Kidney (tissue), 13 donors: ENCODE measurements at regions not wholly inside any gene's neighbourhood (a gene's known extent, or its start where the extent isn't known, plus 50 kb on each side); places are given as distances from the start of the nearest gene placed in this dataset.
A peak's percentile ranks its signal among the peaks of the same experiment; 100 is the strongest.

Experiments
- DNase-seq, 5 donors: peaks; one replicate each; pipeline ENCODE4 v3.0.0-alpha.2; 2013 to 2020
- FAIRE-seq: peaks from 2 replicates; lab custom pipeline; 2012; peaks lifted over from hg19 to GRCh38; lab: Jason Lieb, UNC
- H3K27ac ChIP-seq, 2 donors: one replicate each; pipeline ENCODE4 v1.7.0; 2013; ENCODE audit warnings: low read depth in 2 of 2, low read length in 2 of 2, inconsistent platforms in 1 of 2
- H3K27me3 ChIP-seq: one replicate; pipeline ENCODE4 v1.7.1; 2013; ENCODE audit warnings: low read length, inconsistent platforms; ENCODE audit not compliant: control insufficient read depth, insufficient read depth
- H3K36me3 ChIP-seq, 3 donors: one replicate each; pipeline versions ENCODE4 v1.7.0 to v1.7.1; 2013; ENCODE audit warnings: low read length in 3 of 3, control low read depth in 1 of 3, inconsistent platforms in 1 of 3; ENCODE audit not compliant: insufficient read depth in 3 of 3, control insufficient read depth in 2 of 3
- H3K4me1 ChIP-seq, 3 donors: one replicate each; pipeline versions ENCODE4 v1.7.0 to v1.7.1; 2013; ENCODE audit warnings: low read length in 3 of 3, inconsistent platforms in 1 of 3, low read depth in 1 of 3; ENCODE audit not compliant: control insufficient read depth in 2 of 3, insufficient read depth in 2 of 3
- H3K4me3 ChIP-seq, 3 donors: one replicate each; pipeline versions ENCODE4 v1.7.0 to v1.8.1; 2013; ENCODE audit warnings: low read length in 3 of 3, control low read depth in 1 of 3, inconsistent platforms in 1 of 3
- H3K9ac ChIP-seq, 3 donors: one replicate each; pipeline versions ENCODE4 v1.7.0 to v1.7.1; 2013; ENCODE audit warnings: low read length in 3 of 3, control low read depth in 1 of 3, inconsistent platforms in 1 of 3
- H3K9me3 ChIP-seq, 3 donors: one replicate each; pipeline versions ENCODE4 v1.7.0 to v1.7.1; 2013; ENCODE audit warnings: low read length in 3 of 3, control low read depth in 1 of 3, inconsistent platforms in 1 of 3; ENCODE audit not compliant: control insufficient read depth in 2 of 3, insufficient read depth in 1 of 3
- intact Hi-C: fragments of 100-400 bp; cut with DNase I; formaldehyde crosslinking; loops from one replicate; pipeline ENCODE4 v1.11.1; 2022
- TF ChIP-seq, protein P1 (sequence below): IDR thresholded peaks from 3 replicates; pipeline ENCODE4 v1.5.1; 2012; ENCODE audit warnings: mild to moderate bottlenecking, moderate library complexity, borderline replicate concordance; ENCODE audit not compliant: insufficient read depth; ENCODE audit errors: extremely low read depth
- donor health status: control.
- donor health status: control.
- donor health status: control.
- donor health status: control.
- donor health status: control.
- donor health status: DM: yes; HTN: yes; CAD: no.
- donor health status: Normal renal cell carcinoma (clear cell type).

DNA sequence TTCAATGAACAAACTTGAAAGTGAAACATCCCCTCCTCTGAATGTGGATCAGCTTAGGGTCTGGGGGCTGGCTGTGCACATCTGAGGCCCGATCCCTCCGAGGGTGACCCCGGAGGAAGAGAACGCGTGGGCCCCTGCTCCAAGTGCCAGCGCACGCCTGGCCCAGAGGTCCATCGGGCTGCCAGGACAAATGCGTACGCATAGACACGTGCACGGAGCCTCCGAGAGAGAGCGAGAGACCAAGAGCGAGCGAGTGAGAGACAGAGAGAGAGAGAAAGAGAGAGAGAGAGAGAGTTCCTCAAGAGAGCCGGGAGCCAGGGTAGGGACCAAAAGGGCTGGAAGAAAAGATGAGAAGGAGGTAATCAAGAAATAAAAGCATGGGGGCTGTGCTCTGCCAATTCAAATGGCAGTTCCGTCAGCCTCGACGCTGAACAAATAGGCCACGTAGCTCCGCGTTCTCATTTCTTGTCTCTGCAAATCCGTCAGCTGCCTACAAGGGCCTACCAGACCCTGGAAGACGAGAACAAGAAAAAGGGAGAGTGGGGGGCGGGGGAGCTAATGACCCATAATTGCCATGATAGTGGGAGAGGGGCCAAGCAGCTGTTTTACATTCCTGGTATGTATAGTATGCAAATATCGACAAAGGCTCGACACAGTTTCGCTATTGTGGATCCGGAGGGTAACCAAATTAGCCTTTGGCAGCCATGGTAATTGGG lies 435.3 kb upstream of the ZFHX3 start:
- Histone ChIP-seq H3K27me3 (peaks cover 2% of the 10 kb centered on the region), H3K9ac (no peak overlapping the region), H3K4me1 (no peaks in the 10 kb centered on the region), H3K4me3 (no peak overlapping the region), H3K36me3 (no peaks in the 10 kb centered on the region), H3K27ac (no peak overlapping the region), H3K9me3 (no peaks in the 10 kb centered on the region)
- peak in 4 of 5 donors; percentile 22 to 55 (median 29) for DNase-seq
- intact Hi-C loops = no loop called here
- no peak for FAIRE-seq
- TF ChIP-seq, protein P1, sequence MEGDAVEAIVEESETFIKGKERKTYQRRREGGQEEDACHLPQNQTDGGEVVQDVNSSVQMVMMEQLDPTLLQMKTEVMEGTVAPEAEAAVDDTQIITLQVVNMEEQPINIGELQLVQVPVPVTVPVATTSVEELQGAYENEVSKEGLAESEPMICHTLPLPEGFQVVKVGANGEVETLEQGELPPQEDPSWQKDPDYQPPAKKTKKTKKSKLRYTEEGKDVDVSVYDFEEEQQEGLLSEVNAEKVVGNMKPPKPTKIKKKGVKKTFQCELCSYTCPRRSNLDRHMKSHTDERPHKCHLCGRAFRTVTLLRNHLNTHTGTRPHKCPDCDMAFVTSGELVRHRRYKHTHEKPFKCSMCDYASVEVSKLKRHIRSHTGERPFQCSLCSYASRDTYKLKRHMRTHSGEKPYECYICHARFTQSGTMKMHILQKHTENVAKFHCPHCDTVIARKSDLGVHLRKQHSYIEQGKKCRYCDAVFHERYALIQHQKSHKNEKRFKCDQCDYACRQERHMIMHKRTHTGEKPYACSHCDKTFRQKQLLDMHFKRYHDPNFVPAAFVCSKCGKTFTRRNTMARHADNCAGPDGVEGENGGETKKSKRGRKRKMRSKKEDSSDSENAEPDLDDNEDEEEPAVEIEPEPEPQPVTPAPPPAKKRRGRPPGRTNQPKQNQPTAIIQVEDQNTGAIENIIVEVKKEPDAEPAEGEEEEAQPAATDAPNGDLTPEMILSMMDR = no peak

DNA sequence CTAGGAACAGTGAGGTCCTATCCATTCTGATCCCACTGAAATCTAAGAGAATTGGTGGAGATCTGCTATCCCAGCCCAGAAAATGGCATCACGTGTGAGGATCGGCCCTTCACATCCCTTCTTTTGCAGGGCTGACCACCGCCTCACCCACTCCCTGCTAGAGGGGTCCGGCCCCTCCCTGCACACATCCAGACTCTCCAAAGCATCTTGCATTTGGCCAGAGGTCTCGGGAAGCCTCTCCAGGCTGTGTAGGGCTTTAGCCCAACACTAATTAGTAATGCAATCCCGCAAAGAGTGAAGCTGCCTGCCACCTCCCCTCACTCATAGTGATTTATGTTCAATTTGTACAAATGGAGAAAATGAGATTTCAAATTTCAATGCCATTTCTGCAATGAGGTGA lies 434.4 kb upstream of the ZFHX3 start:
- no peaks in the 10 kb centered on the region for H3K36me3 ChIP-seq
- H3K27me3 ChIP-seq = peaks cover 2% of the 10 kb centered on the region
- FAIRE-seq = no peak
- no peak overlapping the region for H3K27ac ChIP-seq
- DNase-seq = peak in 2 of 5 donors; percentile 6 to 14
- H3K4me1 ChIP-seq = no peaks in the 10 kb centered on the region
- no peaks in the 10 kb centered on the region for H3K9me3 ChIP-seq
- no peak overlapping the region for H3K9ac ChIP-seq
- TF ChIP-seq, protein P1 = no peak
- no peak overlapping the region for H3K4me3 ChIP-seq
- intact Hi-C loops = no loop called here

DNA sequence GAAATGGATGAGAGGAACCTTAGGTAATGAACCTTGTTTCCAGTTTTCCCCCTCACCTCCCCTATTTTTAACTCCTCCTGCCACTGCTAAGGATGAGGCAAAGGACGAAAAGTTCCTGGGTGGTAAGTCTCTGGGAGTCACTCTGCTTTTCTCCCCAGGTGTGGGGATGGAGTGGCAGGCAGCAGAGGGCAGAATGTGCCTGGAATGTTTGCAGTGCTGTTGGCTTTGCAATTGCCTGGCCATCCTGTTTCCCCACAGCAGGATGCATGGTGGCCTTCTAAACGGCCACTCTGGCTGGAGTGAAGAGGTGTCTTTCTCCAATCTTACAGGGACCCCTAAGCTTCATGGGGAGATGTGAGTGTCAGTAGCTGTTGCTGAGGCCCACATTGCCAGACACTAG lies 432.5 kb upstream of the ZFHX3 start:
- Histone ChIP-seq H3K4me3 (no peak overlapping the region), H3K36me3 (no peaks in the 10 kb centered on the region), H3K27ac (no peak overlapping the region), H3K9me3 (no peaks in the 10 kb centered on the region), H3K27me3 (peaks cover 2% of the 10 kb centered on the region), H3K9ac (no peak overlapping the region), H3K4me1 (no peaks in the 10 kb centered on the region)
- TF ChIP-seq, protein P1 = no peak
- intact Hi-C loops = no loop called here
- DNase-seq (peak in 1 of 5 donors; percentile 11), FAIRE-seq (no peak)
